Large intestine (tissue), 3 donors: ENCODE measurements at regions not wholly inside any gene's neighbourhood (a gene's known extent, or its start where the extent isn't known, plus 50 kb on each side); places are given as distances from the start of the nearest gene placed in this dataset.

Experiments
- DNase-seq, 2 donors: peaks; one replicate each; pipeline versions ENCODE4 v3.0.0 to v3.0.0-alpha.2; 2013
- H3K27ac ChIP-seq: one replicate; pipeline ENCODE4 v1.5.1; 2013; ENCODE audit warnings: low read length
- H3K27me3 ChIP-seq: 2 replicates; pipeline ENCODE4 v1.6.1; 2013; ENCODE audit warnings: low read length; ENCODE audit not compliant: control insufficient read depth, insufficient read depth
- H3K36me3 ChIP-seq: 2 replicates; pipeline ENCODE4 v1.6.1; 2013; ENCODE audit warnings: low read length; ENCODE audit not compliant: control insufficient read depth, insufficient read depth
- H3K4me1 ChIP-seq: one replicate; pipeline ENCODE4 v1.6.1; 2013; ENCODE audit warnings: low read length; ENCODE audit not compliant: control insufficient read depth, insufficient read depth
- H3K4me3 ChIP-seq: one replicate; pipeline ENCODE4 v1.5.1; 2013; ENCODE audit warnings: low read length
- H3K9me3 ChIP-seq: one replicate; pipeline ENCODE4 v1.6.1; 2013; ENCODE audit warnings: mild to moderate bottlenecking, low read depth, low read length, moderate library complexity; ENCODE audit not compliant: control insufficient read depth
- whole genome bisulfite sequencing: methylation state at CpG from one replicate; pipeline ENCODE4 v1.1.5; 2013; ENCODE audit warnings: low lambda C conversion rate; ENCODE audit not compliant: insufficient coverage; 5-methylcytosine and 5-hydroxymethylcytosine counted together

GRCh38 chr9:20125727-20126126, 336.9 kb upstream of the SLC24A2 start:
- H3K9me3 ChIP-seq: no peaks in the 10 kb centered on the region
- H3K27ac ChIP-seq: no peak overlapping the region
- no peaks in the 10 kb centered on the region for H3K36me3 ChIP-seq
- H3K4me1 ChIP-seq: no peaks in the 10 kb centered on the region
- no peak overlapping the region for H3K4me3 ChIP-seq
- no peaks in the 10 kb centered on the region for H3K27me3 ChIP-seq
- no CpG with 5 or more reads among the region's 1 CpG for WGBS
- DNase-seq: no peak

- WGBS: no CpG with 5 or more reads among the region's 1 CpG
- peaks cover 9% of the 10 kb centered on the region for H3K4me1 ChIP-seq
Measured at GRCh38 chr9:20119566-20119965, 330.7 kb upstream of the SLC24A2 start.

GRCh38 chr9:20117986-20118385, 329.1 kb upstream of the SLC24A2 start:
- peak overlapping the region; percentile 34 for H3K27ac ChIP-seq
- DNase-seq: peak; percentile 17 to 68
- no peak overlapping the region for H3K4me3 ChIP-seq

More at GRCh38 chr9:20119566-20119965, 330.7 kb upstream of the SLC24A2 start:
- DNase-seq: peak in 1 of 2 donors; percentile 34
- Histone ChIP-seq H3K9me3 (peaks cover 6% of the 10 kb centered on the region), H3K27me3 (no peaks in the 10 kb centered on the region), H3K4me3 (no peak overlapping the region), H3K36me3 (no peaks in the 10 kb centered on the region), H3K27ac (no peak overlapping the region)

GRCh38 chr9:20117482-20117881, 328.6 kb upstream of the SLC24A2 start:
- peak; percentile 40 to 87 for DNase-seq
- Histone ChIP-seq H3K4me1 (peaks cover 9% of the 10 kb centered on the region), H3K36me3 (no peaks in the 10 kb centered on the region), H3K9me3 (peaks cover 6% of the 10 kb centered on the region), H3K27ac (peak overlapping the region; percentile 58), H3K4me3 (no peak overlapping the region), H3K27me3 (no peaks in the 10 kb centered on the region)
- no CpG with 5 or more reads among the region's 2 CpGs for WGBS

More at GRCh38 chr9:20117986-20118385, 329.1 kb upstream of the SLC24A2 start:
- Histone ChIP-seq H3K9me3 (peaks cover 6% of the 10 kb centered on the region), H3K27me3 (no peaks in the 10 kb centered on the region), H3K4me1 (peaks cover 9% of the 10 kb centered on the region), H3K36me3 (no peaks in the 10 kb centered on the region)
- no CpG with 5 or more reads among the region's 2 CpGs for WGBS

GRCh38 chr9:20114974-20115373, 326.1 kb upstream of the SLC24A2 start:
- DNase-seq: no peak
- WGBS: 100% methylated on average over 1 of the region's 2 CpGs
- Histone ChIP-seq H3K9me3 (peaks cover 6% of the 10 kb centered on the region), H3K27me3 (no peaks in the 10 kb centered on the region), H3K4me1 (peaks cover 9% of the 10 kb centered on the region), H3K4me3 (no peak overlapping the region), H3K36me3 (no peaks in the 10 kb centered on the region), H3K27ac (no peak overlapping the region)

- Histone ChIP-seq H3K4me3 (no peak overlapping the region), H3K27me3 (no peaks in the 10 kb centered on the region), H3K27ac (no peak overlapping the region), H3K36me3 (no peaks in the 10 kb centered on the region), H3K9me3 (peaks cover 6% of the 10 kb centered on the region), H3K4me1 (peaks cover 6% of the 10 kb centered on the region)
- no CpG with 5 or more reads among the region's 7 CpGs for WGBS
- DNase-seq: no peak
Measured at GRCh38 chr9:20112205-20112783, 323.5 kb upstream of the SLC24A2 start.

- no peak for DNase-seq
- no peak overlapping the region for H3K27ac ChIP-seq
- H3K4me3 ChIP-seq: no peak overlapping the region
- H3K36me3 ChIP-seq: no peaks in the 10 kb centered on the region
- H3K27me3 ChIP-seq: no peaks in the 10 kb centered on the region
- H3K4me1 ChIP-seq: no peaks in the 10 kb centered on the region
- peaks cover 6% of the 10 kb centered on the region for H3K9me3 ChIP-seq
- WGBS: no CpG with 5 or more reads among the region's 3 CpGs
Measured at GRCh38 chr9:20111173-20111843, 322.5 kb upstream of the SLC24A2 start.

GRCh38 chr9:20095430-20096092, 306.7 kb upstream of the SLC24A2 start:
- 55% methylated on average over 3 of the region's 5 CpGs for WGBS
- Histone ChIP-seq H3K9me3 (no peaks in the 10 kb centered on the region), H3K36me3 (no peaks in the 10 kb centered on the region), H3K4me1 (no peaks in the 10 kb centered on the region), H3K27ac (no peak overlapping the region), H3K4me3 (no peak overlapping the region), H3K27me3 (no peaks in the 10 kb centered on the region)
- DNase-seq: no peak

GRCh38 chr9:20092561-20092960, 303.7 kb upstream of the SLC24A2 start:
- Histone ChIP-seq H3K4me3 (no peak overlapping the region), H3K36me3 (no peaks in the 10 kb centered on the region), H3K27ac (no peak overlapping the region), H3K9me3 (no peaks in the 10 kb centered on the region), H3K4me1 (no peaks in the 10 kb centered on the region), H3K27me3 (no peaks in the 10 kb centered on the region)
- DNase-seq: no peak
- no CpG with 5 or more reads among the region's 1 CpG for WGBS

- H3K36me3 ChIP-seq: no peaks in the 10 kb centered on the region
- no peaks in the 10 kb centered on the region for H3K4me1 ChIP-seq
- WGBS: no CpG with 5 or more reads among the region's 1 CpG
- no peak for DNase-seq
- no peak overlapping the region for H3K27ac ChIP-seq
- no peak overlapping the region for H3K4me3 ChIP-seq
- H3K27me3 ChIP-seq: no peaks in the 10 kb centered on the region
- H3K9me3 ChIP-seq: no peaks in the 10 kb centered on the region
Measured at GRCh38 chr9:20087481-20087880, 298.6 kb upstream of the SLC24A2 start.
